ENCODE measurements at regions not wholly inside any gene's neighbourhood (a gene's known extent, or its start where the extent isn't known, plus 50 kb on each side); places are given as distances from the start of the nearest gene placed in this dataset.

- CTCF ChIA-PET (ENCODE audit: partially characterized antibody), result interaction anchor here (0.5 to 2.5 kb wide), 5 partner anchors 9 to 450 kb away, joined by 3 to 6 read pairs (median 3); no protein-coding TSS in a partner anchor
- no peak for FAIRE-seq
Measured at GRCh38 chr1:81470275-81470674, 330.5 kb upstream of the ADGRL2 start.

More at GRCh38 chr1:81470275-81470674, 330.5 kb upstream of the ADGRL2 start:
- DNase-seq (ENCODE audit: low read depth in 1 of 2, low spot score in 2 of 2), result no peak
- H3K27ac ChIP-seq (ENCODE audit: low read depth, low read length), result no peak overlapping the region
- no peak overlapping the region for H3K4ac ChIP-seq (replicated peaks; ENCODE audit: insufficient read length, low read depth, low read length)
- H3K23ac ChIP-seq (ENCODE audit: insufficient read length), result no peak overlapping the region
- no peaks in the 10 kb centered on the region for H3K4me1 ChIP-seq (replicated peaks in 1 of 4; ENCODE audit: control insufficient read depth in 3 of 4, insufficient read depth in 4 of 4, low read length in 3 of 4)
- no peak for TF ChIP-seq SAP30 (IDR thresholded peaks at IDR 0.05; ENCODE audit: insufficient read depth, insufficient replicate concordance, low read length)
- TF ChIP-seq KDM1A (IDR thresholded peaks at IDR 0.05; ENCODE audit: borderline replicate concordance, low read length), result no peak
- TF ChIP-seq JUND (IDR thresholded peaks at IDR 0.05; ENCODE audit: low read length), result no peak
- TF ChIP-seq RNF2 (IDR thresholded peaks at IDR 0.05; ENCODE audit: borderline replicate concordance, low read depth, low read length, missing control alignments, poor library complexity, severe bottlenecking), result no peak
- TF ChIP-seq BACH1 (IDR thresholded peaks at IDR 0.05; ENCODE audit: low read length), result no peak
- TF ChIP-seq RBBP5 (IDR thresholded peaks at IDR 0.05; ENCODE audit: borderline replicate concordance, low read depth, low read length), result no peak
- H3K18ac ChIP-seq (ENCODE audit: extremely low read depth, low read length), result no peak overlapping the region
- no peaks in the 10 kb centered on the region for H3K9me3 ChIP-seq (ENCODE audit: insufficient read depth in 2 of 2, low read depth in 1 of 2, low read length in 1 of 2)
- H3K27me3 ChIP-seq (replicated peaks in 1 of 4; ENCODE audit: control insufficient read depth in 3 of 4, extremely low read depth in 1 of 4, insufficient read depth in 3 of 4, low read length in 3 of 4), result no peaks in the 10 kb centered on the region
- no peaks in the 10 kb centered on the region for H3K36me3 ChIP-seq (ENCODE audit: control insufficient read depth in 2 of 4, insufficient read depth in 4 of 4, low read length in 3 of 4)
- H3K4me3 ChIP-seq (ENCODE audit: extremely low read depth in 1 of 4, insufficient read depth in 2 of 4, low read depth in 3 of 4, low read length in 4 of 4), result no peak overlapping the region
- H3K56ac ChIP-seq (replicated peaks; ENCODE audit: insufficient read length, low read depth, low read length), result no peak overlapping the region
- no peak overlapping the region for H2AK5ac ChIP-seq (ENCODE audit: low read depth, low read length)
- H2BK20ac ChIP-seq (ENCODE audit: low read length), result no peak overlapping the region; the same call in 1 of the 2 replicates
- no peak overlapping the region for H2BK15ac ChIP-seq (ENCODE audit: low read length)
- no peak overlapping the region for H2BK120ac ChIP-seq (replicated peaks; ENCODE audit: low read depth, low read length)
- H4K5ac ChIP-seq (ENCODE audit: insufficient read length, low read depth, low read length), result no peak overlapping the region
- no peaks in the 10 kb centered on the region; the same call in 1 of the 2 replicates for H3K23me2 ChIP-seq (ENCODE audit: low read depth, low read length)
- H3K14ac ChIP-seq (ENCODE audit: insufficient read length), result no peak overlapping the region
- 78% methylated on average over 3 of the region's 3 CpGs; no CpG with 5 or more reads in 1 of the 2 experiments for WGBS, 2 experiments (ENCODE audit: extremely low coverage in 1 of 2, insufficient coverage in 1 of 2, insufficient read length in 1 of 2, insufficient replicate concordance in 2 of 2, low coverage in 1 of 2, low lambda C conversion rate in 2 of 2, missing lambda C conversion rate in 1 of 2)
- H4K8ac ChIP-seq (ENCODE audit: extremely low read depth, insufficient read depth, low read length), result no peak overlapping the region
- H2BK5ac ChIP-seq (ENCODE audit: low read depth, low read length), result no peak overlapping the region
- no peak overlapping the region for H2BK12ac ChIP-seq (ENCODE audit: low read depth, low read length)
- no peak overlapping the region for H3K4me2 ChIP-seq (ENCODE audit: insufficient read depth in 1 of 2, low read depth in 2 of 2, low read length in 2 of 2)
- no peak overlapping the region for H2AFZ ChIP-seq (ENCODE audit: low read length)
- no peaks in the 10 kb centered on the region for H4K20me1 ChIP-seq (replicated peaks in 1 of 2; ENCODE audit: control insufficient read depth in 1 of 2, insufficient read depth in 2 of 2, low read length in 2 of 2)
- POLR2A ChIA-PET (ENCODE audit: partially characterized antibody), result interaction anchor here (1.0 to 1.5 kb wide), 2 partner anchors 11 to 12 kb away, joined by 3 read pairs; no protein-coding TSS in a partner anchor
- H4K91ac ChIP-seq (replicated peaks; ENCODE audit: insufficient read length, low read length), result no peak overlapping the region
- H3K9ac ChIP-seq (replicated peaks in 1 of 4; ENCODE audit: extremely low read depth in 1 of 4, low read depth in 3 of 4, low read length in 3 of 4), result no peak overlapping the region
- no peaks in the 10 kb centered on the region for H3K79me2 ChIP-seq (ENCODE audit: control insufficient read depth in 1 of 2, insufficient read depth in 2 of 2, low read length in 2 of 2)
- H3K79me1 ChIP-seq (ENCODE audit: low read depth, low read length), result no peaks in the 10 kb centered on the region

All from H1 (cell line).